HG02610 (cell line): ENCODE measurements at regions not wholly inside any gene's neighbourhood (a gene's known extent, or its start where the extent isn't known, plus 50 kb on each side); places are given as distances from the start of the nearest gene placed in this dataset.

Source experiments
- ATAC-seq: cut with Tn5 transposase; IDR thresholded peaks from one replicate; pipeline ENCODE4 v1.9.1; 2021; ENCODE audit warnings: mild to moderate bottlenecking, moderate library complexity; ENCODE audit not compliant: unreplicated experiment

DNA sequence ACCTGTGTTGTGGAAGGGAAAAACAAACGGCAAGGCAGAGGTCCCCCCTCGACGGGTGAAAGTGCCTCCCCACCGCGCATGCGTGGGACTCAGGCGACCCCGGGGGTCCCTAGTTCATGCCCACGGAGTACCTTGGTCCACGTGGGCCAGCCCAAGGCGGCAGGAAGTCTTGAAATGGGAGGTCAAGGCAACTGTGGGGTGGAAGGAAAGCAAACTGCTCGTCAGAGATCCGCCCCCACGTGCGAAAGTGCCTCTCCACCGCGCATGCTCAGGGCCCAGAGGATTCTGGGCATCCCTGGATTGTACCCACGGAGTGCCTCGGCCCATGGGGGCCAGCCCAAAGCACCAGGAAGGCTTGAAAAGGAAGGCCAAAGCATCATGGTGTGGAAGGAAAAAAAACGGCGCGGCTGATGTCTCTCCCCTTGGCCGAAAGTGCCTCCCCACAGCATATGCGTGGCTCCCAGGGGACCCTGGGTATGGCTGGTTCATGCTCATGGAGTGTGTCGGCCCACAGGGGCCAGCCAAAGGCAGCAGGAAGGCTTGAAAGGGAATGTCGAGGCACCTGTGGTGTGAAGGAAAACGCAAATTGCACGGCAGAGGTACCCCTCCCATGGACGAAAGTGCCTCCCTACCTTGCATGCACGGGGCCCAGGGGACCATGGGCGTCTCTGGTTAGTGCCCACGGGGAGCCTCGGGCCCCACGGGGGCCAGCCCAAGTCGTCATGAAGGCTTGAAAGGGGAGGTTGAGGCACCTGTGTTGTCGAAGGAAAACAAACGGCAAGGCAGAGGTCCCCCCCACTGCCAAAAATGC, 369.7 kb downstream of the ALG10 start:
- no peak for ATAC-seq

DNA sequence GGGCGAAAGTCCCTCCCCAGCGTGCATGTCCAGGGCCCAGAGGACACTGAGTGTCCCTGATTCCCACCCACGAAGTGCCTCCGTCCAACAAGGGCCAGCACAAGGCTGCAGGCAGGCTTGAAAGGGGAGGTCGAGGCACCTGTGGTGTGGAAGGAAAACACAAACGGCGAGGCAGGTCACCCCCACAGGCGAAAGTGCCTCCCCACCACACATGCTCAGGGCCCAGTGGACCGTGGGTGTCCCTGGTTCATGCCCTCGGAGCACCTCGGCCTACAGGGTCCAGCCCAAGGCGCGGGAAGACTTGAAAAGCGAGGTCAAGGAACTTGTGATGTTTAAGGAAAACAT, 370.4 kb downstream of the ALG10 start:
- ATAC-seq = no peak

DNA sequence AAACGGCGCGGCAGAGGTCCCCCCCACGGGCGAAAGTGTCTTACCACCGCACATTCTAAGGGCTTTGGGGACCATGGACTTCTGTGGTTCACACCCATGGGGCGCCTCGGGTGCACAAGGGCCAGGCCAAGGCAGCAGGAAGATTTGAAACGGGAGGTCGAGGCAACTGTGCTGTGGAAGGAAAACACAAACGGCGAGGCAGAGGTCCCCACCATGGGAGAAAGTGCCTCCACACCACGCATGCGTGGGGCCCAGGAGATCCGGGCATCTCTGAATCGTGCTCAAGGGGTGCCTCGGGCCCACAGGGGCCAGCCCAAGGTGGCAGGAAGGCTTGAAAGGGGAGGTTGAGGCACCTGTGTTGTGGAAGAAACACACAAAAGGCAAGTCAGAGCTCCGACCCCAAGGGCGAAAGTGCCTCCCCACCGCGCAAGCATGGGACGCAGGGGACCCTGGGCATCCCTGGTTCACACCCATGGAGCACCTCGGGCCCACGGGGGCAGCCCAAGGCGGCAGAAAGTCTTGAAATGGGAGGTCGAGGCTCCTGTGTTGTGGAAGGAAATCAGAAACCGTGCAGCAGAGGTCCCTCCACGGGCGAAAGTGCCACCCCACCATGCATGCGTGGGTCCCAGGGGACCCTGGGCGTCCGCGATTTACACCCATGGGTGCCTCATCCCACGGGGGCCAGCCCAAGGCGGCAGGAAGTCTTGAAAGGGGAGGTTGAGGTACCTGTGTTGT, 371.0 kb downstream of the ALG10 start:
- no peak for ATAC-seq

DNA sequence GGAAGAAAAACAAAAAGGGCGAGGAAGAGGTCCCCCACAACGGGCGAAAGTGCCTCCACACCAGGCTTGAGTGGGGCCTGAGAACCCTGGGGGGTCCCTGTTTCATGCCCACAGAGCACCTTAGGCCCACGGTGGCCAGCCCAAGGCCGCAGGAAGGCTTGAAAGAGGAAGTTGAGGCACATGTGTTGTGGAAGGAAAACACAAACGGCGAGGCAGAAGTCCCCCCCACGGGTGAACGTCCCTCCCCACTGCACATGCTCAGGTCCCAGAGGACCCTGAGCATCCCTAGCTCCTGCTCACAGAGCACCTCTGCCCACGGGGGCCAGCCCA, 371.5 kb downstream of the ALG10 start:
- no peak for ATAC-seq

DNA sequence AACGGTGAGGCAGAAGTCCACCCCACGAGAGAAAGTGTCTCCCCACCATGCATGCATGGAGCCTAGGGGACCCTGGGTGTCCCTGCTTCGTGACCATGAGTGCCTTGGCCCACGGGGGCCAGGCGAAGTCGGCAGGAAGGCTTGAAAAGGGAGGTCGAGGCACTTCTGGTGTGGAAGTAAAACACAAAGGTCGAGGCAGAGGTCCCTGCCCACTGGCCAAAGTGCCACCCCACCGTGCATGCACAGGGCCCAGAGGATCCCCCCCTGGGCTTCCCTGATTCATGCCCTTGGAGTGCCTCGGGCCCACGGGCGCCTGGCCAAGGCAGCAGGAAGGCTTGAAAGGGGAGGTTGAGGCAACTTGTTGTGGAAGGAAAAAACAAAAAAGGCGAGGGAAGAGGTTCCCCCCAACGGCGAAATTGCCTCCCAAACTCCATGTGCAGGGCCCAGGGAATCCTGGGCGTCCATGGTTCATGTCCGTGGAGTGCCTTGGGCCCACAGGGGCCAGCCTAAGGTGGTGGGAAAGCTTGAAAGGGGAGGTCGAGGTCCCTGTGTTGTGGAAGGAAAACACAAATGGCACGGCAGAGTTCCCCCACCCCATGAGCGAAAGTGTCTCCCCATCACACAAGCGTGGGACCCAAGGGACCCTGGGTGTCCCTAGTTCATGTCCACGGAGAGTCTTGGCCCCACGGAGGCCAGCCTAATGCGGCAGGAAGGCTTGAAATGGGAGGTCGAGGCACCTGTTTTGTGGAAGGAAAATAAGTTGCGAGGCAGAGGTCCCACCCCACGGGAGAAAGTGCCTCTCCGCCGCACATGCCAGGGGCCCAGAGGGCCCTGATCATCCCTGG, 372.1 kb downstream of the ALG10 start:
- no peak for ATAC-seq

DNA sequence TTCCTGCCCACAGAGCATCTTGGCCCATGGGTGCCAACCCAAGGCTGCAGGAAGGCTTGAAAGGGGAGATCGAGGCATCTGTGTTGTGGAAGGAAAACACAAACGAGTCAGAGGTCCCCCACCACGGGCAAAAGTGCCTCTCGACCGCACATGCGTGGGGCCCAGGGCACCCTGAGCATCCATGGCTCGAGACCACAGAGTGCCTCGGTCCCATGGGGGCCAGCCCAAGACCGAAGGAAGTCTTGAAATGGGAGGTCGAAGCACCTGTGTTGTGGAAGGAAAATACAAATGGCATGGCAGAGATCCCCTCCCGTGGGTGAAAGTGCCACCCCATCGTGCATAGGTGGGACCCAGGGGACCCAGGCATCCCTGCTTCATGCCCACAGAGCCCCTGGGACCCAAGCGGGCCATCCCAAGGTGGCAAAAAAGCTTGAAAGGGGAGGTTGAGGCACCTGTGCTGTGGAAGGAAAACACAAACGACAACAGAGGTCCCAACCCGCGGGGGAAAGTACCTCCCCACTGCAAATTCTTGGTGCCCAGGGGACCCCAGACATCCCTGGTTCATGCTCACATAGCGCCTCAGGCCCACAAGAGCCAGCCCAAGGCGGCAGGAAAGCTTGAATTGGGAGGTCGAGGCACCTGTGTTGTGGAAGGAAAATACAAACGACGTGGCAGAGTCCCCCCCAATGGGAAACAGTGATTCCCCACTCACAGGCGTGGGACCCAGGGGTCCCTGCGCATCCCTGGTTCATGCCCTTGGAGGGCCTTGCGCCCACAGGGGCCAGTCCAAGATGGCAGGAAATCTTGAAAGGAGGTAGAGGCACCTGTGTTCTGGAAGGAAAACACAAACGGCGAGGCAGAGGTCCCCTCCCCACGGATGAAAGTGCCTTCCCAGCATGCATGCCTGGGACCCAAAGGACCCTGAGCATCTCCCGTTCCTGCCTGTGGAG, 373.0 kb downstream of the ALG10 start:
- no peak for ATAC-seq

DNA sequence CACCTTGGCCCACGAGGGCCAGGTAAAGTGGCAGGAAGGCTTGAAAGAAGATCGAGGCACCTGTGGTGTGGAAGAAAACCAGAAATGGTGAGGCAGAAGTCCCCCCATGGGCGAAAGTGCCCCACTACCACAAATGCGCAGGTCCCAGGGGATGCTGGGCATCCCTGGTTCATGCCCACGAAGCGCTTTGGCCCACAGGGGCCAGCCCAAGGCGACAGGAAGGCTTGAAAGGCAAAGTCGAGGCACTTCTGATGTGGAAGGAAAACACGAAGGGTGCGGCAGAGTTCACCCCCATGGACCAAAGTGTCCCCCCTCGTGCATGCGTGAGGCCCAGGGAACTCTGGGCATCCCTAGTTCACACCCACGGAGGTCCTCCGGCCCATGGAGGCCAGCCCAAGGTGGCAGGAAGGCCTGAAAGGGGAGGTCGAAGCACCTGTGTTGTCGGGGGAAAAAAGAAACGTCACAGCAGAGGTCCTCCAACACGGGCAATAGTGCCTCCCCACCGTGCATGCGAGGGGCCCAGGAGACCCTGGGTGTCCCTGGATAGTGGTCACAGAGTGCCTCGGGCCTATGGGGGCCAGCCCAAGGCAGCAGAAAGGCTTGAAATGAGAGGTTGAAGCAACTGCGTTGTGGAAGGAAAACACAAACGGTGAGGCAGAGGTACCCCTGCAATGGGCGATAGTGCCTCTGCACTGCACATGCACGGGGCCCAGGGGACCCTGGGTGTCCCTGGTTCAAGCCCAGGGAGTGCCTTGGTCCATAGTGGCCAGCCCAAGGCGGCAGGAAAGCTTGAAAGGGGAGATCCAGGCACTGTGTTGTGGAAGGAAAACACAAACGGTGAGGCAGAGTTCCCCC, 373.9 kb downstream of the ALG10 start:
- no peak for ATAC-seq

DNA sequence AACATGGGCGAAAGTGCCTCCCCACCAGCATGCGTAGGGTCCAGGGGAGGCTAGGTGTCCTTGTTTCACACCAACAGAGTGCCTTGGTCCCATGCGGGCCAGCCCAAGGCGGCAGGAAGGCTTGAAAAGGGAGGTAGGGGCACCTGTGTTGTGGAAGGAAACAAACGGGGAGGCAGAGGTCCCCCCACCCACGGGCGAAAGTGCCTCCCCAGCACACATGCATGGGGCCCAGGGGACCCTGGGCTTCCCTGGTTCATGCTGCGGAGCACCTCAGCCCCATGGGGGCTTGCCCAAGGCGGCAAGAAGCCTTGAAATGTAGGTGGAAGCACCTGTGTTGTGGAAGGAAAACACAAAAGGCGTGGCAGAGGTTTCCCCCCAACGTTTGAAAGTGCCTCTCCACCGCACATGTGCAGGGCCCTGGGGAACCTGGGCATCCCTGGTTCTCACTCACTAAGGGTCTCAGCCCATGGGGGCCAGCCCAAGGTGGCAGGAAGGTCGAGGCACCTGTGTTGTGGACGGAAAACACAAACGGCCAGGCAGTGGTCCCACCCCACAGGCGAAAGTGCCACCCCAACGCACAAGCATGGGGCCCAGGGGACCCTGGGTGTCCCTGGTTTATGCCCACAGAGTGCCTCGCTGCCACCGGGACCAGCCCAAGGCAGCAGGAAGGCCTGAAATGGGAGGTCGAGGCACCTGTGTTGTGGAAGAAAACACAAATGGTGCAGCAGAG, 374.7 kb downstream of the ALG10 start:
- ATAC-seq = no peak

DNA sequence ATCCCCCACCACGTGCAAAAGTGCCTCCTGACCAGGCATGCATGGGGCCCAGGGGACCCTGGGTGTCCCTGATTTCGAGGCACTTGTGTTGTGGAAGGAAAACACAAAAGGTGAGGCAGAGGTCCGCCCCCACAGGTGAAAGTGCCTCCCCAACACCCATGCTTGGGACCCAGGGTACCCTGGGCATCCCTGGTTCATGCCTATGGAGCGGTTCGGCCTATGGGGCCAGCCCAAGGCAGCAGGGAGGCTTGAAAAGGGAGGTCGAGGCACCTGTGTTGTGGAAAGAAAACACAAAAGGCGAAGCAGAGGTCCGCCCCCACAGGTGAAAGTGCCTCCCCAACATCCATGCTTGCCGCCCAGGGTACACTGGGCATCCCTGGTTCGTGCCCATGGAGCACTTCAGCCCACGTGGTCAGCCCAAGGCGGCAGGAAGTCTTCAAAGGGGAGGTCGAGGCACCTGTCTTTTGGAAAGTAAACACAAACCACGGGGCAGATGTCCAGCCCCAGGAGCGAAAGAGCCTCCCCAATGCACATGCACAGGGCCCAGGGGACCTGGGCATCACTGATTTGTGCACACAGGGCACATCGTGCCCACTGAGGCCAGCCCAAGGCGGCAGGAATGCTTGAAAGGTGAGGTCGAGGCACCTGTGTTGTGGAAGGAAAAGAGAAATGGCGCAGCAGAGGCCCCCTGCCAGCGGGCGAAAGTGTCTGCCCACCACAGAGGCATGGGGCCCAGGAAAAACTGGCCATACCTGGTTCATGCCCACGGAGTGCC, 375.5 kb downstream of the ALG10 start:
- no peak for ATAC-seq

DNA sequence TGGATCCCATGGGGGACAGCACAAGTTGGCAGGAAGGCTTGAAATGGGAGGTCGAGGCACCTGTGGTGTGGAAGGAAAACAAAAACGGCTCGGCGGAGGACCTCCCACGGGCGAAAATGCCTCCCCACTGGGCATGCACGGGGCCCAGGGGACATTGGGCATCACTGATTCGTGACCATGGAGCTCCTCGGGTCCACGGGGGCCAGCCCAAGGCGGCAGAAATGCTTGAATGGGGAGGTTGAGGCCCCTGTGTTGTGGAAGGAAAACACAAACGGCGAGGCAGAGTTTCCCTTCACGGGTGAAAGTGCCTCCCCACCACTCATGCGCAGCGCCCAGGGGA, 376.0 kb downstream of the ALG10 start:
- no peak for ATAC-seq

DNA sequence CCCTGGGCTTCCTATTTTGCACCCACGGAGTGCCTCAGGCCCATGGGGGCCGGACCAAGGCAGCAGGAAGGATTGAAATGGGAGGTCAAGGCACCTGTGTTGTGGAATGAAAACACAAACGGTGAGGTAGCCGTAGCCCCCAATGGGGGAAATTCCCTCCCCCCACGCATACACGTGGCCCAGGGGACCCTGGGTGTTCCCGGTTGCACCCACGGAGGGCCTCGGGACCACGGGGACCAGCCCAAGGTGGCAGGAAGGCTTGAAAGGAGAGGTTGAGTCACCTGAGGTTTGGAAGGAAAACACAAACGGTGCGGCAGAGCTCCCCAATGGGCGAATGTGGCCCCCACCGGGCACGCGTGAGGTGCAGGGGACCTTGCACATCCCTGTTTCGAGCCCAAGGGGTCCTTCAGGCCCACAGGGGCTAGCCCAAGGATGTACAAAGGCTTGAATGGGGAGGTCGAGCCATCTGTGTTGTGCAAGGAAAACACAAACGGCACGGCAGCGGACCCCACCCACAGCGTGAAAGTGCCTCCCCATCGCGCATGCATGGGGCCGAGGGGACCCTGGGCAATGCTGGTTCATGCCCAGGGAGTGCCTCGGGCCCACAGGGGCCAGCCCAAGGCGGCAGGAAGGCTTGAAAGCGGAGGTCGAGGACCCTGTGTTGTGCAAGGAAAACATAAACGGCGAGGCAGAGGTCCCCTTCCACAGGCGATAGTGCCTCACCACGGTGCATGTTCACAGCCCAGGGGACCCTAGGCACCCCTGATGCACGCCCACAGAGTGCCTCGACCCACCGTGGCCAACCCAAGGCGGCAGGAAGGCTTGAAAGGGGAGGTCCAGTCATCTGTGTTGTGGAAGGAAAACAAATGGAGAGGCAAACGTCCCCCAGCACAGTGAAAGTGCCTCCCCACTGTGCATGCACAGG, 376.7 kb downstream of the ALG10 start:
- ATAC-seq = no peak

DNA sequence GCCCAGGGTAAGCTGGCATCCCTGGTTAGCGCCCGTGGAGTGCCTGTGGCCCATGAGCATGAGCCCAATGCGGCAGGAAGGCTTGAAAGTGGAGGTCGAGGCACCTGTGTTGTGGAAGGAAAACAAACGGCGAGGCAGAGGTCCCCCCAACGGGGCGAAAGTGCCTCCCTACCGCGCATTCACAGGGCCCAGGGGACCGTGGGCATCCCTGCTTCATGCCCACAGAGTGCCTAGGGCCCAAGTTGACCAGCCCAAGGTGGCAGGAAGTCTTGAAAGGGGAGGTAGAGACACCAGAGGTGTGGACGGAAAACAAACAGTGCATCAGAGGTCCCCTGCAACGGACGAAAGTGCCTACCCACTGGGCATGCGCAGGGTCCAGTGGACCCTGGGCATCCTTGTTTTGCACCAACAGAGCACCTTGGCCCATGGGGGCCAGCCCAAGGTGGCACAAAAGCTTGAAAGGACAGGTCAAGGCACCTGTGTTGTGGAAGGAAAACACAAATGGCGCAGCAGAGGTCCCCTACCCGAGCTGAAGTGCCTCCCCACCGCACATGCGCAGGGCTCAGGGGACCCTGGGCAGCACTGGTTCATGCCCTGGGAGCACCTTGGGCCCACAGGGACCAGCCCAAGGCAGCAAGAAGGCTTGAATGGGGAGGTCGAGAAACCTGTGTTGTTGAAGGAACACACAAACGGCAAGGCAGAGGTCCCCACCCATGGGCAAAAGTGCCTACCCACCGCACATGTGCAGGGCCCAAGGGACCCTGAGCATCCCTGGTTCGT, 377.5 kb downstream of the ALG10 start:
- ATAC-seq = no peak

DNA sequence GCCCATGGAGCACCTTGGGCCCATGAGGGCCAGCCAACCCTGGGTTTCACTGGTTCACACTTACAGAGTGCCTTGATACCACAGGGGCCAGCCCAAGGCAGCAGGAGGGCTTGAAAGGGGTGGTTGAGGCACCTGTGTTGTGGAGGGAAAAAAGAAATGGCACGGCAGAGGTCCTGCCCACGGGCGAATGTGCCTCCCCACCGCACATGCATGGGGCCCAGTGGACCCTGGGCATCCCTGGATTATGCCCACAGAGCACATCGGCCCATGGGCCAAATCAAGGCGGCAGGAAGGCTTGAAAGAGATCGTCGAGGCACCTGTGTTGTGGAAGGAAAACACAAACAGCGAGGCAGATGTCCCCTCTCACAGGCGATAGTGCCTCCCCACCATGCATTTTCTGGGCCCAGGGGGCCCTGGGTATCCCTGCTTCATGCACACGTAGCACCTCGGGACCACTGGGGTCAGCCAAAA, 378.1 kb downstream of the ALG10 start:
- ATAC-seq = no peak

DNA sequence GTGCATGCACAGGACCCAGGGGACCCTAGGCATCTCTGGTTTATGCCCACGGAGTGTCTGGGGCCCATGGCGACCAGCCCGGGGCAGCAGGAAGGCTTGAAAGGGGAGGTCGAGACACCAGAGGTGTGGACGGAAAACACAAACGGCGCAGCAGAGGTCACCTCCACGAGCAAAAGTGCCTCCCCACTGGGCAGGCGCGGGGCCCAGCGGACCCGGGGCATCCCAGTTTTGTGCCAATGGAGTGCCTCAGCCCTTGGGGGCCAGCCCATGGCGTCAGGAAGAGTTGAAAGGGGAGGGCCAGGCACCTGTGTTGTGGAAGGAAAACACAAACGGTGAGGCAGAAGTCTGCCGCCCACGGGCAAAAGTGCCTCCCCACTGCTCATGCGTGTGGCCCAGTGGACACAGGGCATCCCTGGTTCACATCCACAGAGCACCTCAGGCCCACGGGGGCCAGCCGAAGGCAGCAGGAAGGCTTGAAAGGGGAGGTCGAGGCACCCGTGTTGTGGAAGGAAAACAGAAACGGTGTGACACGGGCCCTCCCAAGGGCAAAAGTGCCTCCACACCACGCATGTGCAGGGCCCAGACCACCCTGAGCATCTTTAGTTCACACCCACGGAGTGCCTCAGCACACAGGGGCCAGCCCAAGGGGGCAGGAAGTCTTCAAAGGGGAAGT, 378.8 kb downstream of the ALG10 start:
- ATAC-seq = no peak

DNA sequence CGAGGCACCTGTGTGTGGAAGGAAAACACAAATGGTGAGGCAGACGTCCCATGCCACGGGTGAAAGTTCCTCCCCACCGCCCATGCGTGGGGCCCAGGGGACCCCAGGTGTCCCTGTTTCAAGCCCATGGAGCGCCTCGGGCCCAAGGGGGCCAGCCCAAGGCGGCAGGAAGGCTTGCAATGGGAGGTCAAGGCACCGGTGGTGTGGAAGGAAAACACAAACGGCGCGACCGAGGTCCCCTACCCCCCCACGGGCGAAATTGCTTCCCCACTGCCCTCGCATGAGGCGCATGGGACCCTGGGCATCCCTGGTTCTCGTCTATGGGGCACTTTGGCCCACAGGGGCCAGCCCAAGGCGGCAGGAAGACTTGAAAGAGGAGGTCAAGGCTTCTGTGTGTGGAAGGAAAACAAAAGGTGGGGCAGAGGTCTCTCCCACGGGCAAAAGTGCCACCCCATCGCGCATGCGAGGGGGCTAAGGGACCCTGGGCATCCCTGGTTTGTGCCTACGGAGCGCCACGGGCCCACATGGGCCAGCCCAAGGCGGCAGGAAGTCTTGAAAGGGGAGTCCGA, 379.4 kb downstream of the ALG10 start:
- ATAC-seq = no peak
